HT1080 (cell line): ENCODE measurements at regions not wholly inside any gene's neighbourhood (a gene's known extent, or its start where the extent isn't known, plus 50 kb on each side); places are given as distances from the start of the nearest gene placed in this dataset.
A peak's percentile ranks its signal among the peaks of the same experiment; 100 is the strongest.

Experiments
- DNase-seq: peaks from one replicate; pipeline ENCODE4 v3.0.0-alpha.2; 2015; ENCODE audit warnings: low read depth

GRCh38 chr12:114254998-114255397 is 150.9 kb downstream of the TBX5 start:
- peak; percentile 26 for DNase-seq

- DNase-seq = no peak
These were observed 151.8 kb downstream of the TBX5 start for GRCh38 chr12:114253976-114254778.

GRCh38 chr12:114248527-114248926 is 157.4 kb downstream of the TBX5 start:
- no peak for DNase-seq

- peak; percentile 12 for DNase-seq
These were observed 160.4 kb downstream of the TBX5 start for GRCh38 chr12:114245555-114245954.

GRCh38 chr12:114241973-114242434 is 163.9 kb downstream of the TBX5 start:
- DNase-seq = peak; percentile 90

GRCh38 chr12:114240288-114240687 is 165.7 kb downstream of the TBX5 start:
- no peak for DNase-seq

GRCh38 chr12:114238808-114239207 is 167.1 kb downstream of the TBX5 start:
- DNase-seq = no peak

GRCh38 chr12:114237230-114237629 is 168.7 kb downstream of the TBX5 start:
- DNase-seq = no peak

GRCh38 chr12:114232187-114232586 is 173.8 kb downstream of the TBX5 start:
- no peak for DNase-seq

- DNase-seq = no peak
These were observed 176.8 kb downstream of the TBX5 start for GRCh38 chr12:114229150-114229549.

GRCh38 chr12:114226241-114226928 is 179.6 kb downstream of the TBX5 start:
- no peak for DNase-seq

- DNase-seq = no peak
These were observed 183.8 kb downstream of the TBX5 start for GRCh38 chr12:114221957-114222630.

GRCh38 chr12:114221136-114221833 is 184.7 kb downstream of the TBX5 start:
- no peak for DNase-seq

GRCh38 chr12:114220311-114220710 is 185.6 kb downstream of the TBX5 start:
- no peak for DNase-seq

GRCh38 chr12:114218136-114218535 is 187.8 kb downstream of the TBX5 start:
- DNase-seq = no peak

- DNase-seq = no peak
These were observed 190.2 kb downstream of the TBX5 start for GRCh38 chr12:114215746-114216145.

GRCh38 chr12:114213055-114213581 is 192.8 kb downstream of the TBX5 start:
- peak; percentile 8 for DNase-seq

- DNase-seq = no peak
These were observed 196.1 kb downstream of the TBX5 start for GRCh38 chr12:114209861-114210260.

- DNase-seq = no peak
These were observed 199.4 kb downstream of the TBX5 start for GRCh38 chr12:114206525-114206924.

GRCh38 chr12:114201794-114202193 is 204.2 kb downstream of the TBX5 start:
- DNase-seq = no peak

GRCh38 chr12:114194956-114195355 is 211.0 kb downstream of the TBX5 start:
- DNase-seq = no peak
